HG02981 (cell line): ENCODE measurements at regions not wholly inside any gene's neighbourhood (a gene's known extent, or its start where the extent isn't known, plus 50 kb on each side); places are given as distances from the start of the nearest gene placed in this dataset.

Source experiments
- ATAC-seq: cut with Tn5 transposase; IDR thresholded peaks from one replicate; pipeline ENCODE4 v1.9.1; 2021; ENCODE audit warnings: mild to moderate bottlenecking, moderate library complexity; ENCODE audit not compliant: unreplicated experiment

DNA sequence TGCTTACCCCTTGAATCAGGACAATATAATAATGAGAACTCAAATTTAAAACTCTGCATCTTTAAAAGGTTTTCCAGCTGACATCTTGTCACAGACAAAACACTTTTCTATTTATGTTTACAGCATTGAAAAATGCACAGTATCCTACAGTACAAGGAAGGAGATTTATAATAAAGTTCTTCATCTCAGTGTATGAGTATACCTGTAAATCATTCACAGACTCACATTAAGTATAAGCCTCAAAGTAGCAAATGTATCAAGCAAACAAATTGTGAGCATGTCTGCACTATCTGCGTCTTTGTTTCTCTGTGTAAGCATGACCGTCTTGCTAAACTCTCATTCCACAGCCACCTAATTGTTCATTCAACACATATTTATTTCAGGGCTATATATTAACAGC lies 52.8 kb downstream of the PPP1R2C start:
- no peak for ATAC-seq

DNA sequence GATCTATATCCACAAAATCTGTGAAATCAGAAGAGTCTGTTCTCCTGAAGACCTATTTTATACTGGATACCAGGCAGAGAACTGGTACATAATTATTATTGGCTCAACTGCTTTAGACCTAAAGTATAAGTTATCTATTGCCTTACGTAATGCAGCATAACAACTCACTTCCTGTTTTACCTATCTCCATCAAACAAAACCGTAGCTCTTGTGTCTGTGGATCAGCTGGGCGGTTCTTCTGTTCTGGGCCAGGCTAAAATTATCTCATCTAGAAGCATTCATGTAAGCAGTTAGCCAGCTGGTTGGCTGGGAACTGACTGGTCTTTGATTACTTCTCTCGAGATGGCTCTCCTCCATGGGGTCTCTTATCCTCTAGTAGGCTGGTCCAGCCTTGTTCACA lies 57.8 kb downstream of the PPP1R2C start:
- ATAC-seq: peak; percentile 60

DNA sequence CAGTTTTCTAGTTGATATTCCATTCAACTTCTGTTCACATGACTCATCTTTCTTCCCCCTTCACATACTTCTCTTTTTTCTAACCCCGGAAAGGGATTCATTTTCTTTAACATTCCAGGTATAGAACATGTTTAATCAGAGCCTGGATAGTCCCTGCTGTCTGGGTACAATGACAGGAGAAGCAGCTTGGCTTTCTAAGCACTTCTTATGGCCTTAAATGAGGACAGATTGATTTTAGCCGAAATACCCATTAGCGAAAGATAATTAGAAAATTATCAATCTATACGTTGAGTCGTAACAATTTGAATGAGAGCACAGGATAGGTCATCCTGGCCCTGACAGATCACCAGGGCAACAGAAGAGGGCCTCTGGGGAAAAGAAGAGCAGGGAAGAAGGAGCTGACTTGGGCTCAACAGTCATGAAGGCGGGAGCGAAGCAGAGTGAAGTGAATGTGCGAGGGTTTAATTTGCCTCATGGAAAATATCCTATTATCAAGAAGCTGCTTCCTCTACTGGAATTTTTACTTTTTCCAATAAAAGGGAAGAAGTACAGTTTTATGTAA lies 62.2 kb downstream of the PPP1R2C start:
- ATAC-seq: no peak

DNA sequence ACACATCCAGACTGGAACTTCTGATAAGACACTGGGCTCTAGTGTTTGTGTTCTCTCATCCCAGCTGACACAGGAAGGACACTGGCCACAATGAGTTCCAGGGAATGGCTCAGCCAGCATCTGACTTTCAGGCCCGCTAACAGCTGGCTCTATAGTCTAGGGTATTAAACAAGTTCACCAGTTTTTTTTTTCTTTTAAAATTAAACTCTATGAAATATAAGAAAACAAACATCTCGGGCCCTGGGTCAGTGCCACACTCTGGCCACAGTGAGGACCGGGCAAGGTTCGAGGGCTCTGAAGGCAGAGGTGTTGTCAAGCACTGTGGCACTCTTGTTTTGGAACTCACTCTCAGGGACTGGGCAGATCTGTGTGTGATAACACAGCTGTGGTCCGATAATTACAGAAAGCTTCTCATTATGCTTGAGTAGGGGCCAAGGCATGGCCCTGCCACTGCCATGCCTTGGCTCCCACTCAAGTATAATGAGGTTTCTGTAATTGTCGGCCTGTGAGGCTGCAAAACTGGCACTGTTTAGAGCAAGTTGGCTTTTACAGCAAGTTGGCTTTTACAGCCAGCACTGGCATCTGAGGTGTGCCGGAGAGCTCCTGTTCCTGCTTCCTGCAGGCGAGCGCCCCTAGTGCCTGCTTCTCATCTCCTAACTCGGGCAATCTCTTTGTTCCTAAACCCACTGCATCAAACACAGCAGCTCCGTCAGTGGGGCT lies 62.8 kb downstream of the PPP1R2C start:
- ATAC-seq: no peak

DNA sequence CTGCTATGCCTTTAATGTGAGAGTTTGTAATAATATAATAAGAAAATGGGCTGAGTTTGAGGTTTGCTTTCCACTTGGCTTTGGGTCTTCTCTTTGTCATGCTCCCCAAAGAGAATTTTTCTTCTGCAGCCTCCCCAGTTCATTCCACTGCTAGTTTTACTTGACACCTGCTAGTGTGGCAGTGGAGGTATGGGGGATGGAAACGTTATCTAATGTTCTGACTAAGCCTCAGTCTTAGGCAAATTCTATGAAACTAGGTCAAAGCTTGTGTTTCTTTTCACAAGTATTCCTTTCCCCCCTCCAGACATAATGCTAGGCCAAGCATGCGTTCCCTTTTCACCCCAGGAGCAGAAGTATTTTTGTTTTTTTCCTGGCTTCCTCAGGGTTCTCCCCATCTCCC lies 67.5 kb downstream of the PPP1R2C start:
- no peak for ATAC-seq

DNA sequence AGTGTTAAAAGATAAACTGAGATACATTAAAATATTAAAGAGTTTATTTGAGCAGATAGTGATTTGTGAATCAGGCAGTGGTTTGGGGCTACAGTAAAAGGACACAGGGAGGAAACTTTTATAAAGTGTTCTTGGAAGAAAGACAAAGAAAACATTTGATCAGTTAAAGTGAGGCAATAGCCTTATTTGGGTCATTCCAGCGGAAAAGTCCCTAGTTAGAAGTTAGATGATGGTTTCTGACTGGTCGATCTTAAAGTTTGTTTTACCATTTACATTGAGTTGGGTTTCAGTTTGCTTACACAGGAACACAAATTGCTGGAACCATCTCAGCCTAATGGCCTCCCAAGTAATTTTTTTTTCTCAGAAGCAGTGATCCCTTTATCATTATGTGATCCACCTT lies 69.7 kb downstream of the PPP1R2C start:
- ATAC-seq: no peak

DNA sequence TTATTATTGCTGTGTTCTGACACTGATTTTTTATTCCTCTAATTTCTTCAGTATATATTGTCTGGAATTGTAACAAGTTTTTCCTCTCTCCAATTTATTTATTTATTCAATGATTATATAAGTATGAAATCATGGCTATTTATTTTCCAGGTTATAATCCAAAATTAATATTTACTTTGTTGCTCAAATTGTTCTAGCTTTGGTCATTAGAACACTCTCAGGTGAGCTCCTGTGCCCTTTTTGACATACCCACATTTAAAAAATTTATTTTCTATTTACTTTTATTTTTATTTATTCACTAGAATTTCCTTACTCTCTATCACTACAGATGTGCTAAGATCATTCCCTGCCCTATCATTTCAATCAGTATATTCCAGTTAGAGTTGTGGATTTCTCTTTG lies 70.2 kb downstream of the PPP1R2C start:
- no peak for ATAC-seq

DNA sequence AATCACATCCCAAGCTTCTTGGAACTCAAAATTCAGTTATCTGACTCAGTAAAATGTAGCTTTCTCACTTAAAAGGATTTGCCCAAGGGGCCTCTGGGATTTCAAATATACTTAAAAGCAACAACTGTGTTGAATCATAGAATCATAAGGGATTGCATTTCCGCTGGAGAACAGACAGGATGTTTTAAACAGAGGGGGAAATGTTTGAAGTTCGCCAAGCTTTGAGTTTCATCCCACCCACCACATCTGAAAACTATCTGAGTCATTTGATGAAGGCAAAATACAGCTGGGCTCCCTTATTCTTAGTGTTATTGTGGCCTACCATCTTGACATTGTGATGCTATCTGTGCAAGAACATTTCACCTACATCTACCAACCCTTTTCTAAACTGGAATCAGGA lies 73.5 kb downstream of the PPP1R2C start:
- ATAC-seq: no peak

DNA sequence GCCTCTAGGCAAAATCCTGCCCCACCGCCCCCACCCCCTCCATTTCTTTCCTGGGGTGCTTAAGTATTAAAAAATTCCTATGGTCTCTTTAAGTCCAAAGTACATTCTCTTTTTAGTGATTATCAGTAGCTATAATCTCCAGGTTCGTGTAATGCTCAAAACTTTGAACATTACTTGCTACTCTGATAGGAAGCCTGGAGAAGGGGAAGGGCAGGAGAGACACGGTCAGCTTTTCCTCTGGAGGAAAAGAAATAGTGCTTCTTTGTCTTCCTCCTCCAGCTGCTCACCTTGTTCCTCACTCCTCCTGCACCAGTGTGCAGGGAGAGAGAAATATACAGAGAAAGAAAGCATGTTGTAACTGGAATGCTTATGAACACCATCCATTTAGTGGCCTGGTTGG lies 80.4 kb downstream of the PPP1R2C start:
- no peak for ATAC-seq

DNA sequence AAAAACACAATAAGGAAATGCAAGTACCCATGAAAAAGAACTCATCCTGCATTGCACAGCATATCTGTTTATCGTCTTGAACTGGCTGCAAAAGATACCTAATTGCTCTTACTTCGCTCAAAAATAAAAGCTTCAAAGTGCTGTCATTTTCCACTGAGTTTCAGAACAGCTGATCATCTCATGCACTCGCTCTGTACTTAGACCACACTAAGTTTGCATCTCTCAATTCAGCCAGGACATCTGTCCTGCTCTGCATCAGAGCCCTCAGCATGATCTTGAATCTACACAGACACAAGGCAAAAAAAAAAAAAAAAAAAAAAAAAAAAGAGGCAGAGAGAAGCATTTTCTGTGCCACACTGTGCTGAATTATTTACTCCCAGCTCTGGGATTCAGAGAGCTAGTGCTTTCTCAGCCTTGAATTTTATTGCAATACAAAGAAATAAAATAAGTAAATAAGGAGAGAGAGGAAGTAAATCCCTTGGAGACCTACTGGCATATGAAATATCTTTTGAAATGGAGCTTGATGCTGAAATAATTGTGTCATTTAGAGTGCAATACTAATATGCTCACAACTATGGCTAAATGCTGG lies 81.3 kb downstream of the PPP1R2C start:
- ATAC-seq: no peak

DNA sequence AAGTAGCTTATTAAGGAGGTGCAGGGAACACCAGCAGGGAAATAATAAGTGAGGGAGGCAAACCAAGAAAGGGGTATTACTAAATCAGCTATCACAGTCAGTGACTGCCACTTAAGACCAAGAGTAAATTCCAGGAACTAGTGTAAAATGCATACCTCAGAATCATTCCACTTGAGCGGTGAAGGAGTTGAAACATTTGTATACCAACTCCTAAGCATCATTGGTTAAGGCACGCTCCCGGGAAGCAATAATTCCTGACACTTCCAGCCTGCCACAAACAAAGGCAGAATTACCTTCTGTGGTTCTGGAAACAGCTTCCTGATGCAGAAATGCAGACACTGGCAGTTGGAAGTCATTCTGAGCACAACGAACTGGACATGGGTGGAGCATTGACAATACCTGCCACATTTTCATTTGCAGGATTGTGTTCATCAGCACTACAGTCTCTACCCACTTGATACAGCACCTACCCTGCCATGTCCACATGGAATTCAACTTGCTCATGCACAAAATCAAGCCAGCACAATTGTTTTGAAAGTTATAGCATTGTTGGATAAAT lies 82.1 kb downstream of the PPP1R2C start:
- no peak for ATAC-seq

DNA sequence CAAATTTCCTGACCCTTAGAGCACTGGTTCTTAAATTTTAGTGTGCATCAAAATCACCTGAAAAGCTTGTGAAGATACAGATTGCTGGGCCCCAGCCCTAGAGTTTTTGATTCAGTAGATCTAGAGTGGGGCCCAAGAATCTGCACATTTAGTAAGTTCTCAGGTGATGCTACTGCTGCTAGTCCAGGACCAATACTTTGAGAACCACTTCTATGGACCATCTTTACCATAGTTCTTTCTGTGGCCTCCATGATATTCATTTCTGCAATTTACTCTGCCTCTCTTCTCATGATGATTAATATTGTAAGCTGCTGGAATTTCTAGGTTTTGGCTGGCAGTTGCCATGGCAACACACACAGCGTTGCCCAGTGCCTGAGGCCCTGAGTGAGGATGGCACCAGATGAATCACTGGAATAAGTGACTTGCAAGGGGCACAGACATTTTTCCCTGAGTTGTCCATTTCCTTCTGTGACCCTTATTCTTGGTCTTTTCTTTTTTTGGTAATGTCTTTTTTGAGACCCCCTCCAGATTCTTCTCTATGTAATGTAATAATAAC lies 83.6 kb downstream of the PPP1R2C start:
- no peak for ATAC-seq

DNA sequence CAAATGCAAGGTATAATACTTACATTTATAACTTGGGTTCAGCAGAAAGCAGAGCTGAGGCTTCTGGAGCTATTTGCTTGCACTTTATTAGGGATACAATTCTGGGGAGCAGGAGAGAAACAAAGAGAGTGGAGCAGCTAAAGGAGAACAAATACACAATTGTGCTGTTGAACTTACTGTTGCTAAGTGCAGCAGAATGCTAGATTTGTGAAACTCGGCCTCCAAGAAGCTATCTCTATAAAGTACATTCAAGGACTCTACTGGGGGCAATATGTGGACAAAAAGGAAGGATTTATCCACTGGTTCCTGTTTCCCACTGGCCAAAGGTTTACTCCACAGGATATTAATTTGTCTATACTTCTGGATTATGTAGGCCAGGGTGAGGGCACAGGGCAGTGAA lies 86.8 kb downstream of the PPP1R2C start:
- no peak for ATAC-seq

DNA sequence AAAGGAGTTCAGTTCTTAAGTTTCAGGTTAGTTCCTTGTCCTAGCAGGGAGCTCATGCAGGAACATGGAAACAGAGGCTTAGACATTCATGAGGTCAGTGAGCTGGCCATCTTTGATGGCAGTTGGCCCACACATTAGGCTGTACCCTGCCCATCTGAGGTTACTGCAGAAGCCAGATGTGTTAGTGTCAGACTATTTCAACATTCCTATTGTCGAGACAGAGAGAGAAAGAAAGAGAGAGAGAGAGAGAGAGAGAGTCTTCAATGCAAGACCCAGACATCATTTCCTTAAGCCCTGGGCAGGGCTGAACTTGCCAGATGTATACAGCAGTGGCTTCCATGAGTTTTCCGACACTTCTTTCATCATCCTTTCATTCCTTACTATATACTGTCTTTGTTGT lies 91.3 kb downstream of the PPP1R2C start:
- ATAC-seq: no peak

DNA sequence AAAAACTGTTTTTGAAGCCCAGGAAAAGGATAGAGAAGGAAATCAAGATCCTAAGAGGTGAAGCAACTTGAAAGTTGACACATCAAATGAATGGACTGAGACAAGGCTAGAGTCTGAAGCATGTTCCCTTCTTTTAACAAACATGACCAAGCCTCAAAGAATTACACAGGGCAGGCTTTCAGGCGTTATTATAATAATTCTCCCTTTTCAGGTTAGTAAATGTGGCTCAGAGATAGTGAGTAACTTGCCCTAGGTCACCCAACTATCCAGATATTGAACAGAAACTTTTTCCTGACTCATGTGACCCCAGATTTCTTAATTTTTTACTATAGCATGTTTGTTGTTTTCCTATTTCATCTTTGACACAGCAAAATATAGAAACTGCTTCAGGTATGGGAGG lies 91.7 kb downstream of the PPP1R2C start:
- no peak for ATAC-seq

DNA sequence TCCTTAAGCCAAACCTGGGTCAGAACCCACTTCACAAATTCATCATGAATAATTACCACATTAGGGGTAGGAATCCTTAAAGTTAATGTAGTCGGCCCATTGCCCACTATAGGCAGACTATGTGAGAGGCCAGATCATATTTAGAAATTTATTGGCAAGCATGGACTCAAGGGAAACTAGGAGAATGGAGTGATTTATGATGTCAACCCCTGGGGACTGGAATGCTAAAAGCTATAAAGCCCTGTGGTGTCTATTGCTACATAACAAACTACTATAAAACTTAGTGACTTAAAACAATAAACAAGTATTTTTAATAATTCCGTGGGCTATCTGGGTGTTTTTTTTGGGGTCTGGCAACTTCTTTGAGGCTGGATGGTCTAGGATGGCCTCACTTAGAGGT lies 93.9 kb downstream of the PPP1R2C start:
- no peak for ATAC-seq

DNA sequence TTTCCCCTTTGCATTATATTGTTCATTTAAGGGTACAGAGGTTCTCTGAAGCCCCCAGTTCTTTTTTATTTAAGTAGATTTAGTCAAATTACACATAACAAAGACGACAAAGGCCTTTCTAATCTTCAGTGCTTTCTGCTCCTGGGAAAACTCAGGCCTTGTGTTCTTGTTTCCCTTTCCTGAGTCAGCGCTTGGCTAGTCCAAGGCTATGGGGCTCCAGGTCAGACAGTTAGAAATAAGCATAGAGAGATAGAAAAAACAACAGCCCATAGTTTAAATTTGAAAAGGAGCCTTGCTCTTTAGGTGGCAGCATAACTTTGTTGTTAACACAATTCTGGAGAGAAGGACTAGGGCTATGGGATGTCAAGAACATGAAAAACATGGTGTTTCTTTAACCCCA lies 97.3 kb downstream of the PPP1R2C start:
- no peak for ATAC-seq

DNA sequence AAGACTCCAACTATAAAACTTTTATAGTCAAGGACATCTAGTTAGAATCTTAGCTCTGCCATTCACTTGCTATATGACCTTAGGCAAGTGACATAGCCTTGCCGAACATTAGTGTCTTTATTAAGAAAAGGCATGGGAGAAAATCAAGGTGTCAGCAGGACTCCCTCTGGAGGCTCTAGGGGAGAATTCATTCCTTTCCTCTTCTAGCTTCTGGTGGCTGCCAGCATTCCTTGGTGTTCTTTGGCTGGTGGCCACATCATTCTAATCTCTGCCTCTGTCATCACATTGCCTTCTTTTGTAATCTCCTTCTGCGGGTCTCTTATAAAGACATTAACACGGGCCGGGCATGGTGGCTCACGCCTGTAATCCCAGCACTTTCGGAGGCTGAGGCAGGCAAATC lies 99.8 kb downstream of the PPP1R2C start:
- no peak for ATAC-seq

DNA sequence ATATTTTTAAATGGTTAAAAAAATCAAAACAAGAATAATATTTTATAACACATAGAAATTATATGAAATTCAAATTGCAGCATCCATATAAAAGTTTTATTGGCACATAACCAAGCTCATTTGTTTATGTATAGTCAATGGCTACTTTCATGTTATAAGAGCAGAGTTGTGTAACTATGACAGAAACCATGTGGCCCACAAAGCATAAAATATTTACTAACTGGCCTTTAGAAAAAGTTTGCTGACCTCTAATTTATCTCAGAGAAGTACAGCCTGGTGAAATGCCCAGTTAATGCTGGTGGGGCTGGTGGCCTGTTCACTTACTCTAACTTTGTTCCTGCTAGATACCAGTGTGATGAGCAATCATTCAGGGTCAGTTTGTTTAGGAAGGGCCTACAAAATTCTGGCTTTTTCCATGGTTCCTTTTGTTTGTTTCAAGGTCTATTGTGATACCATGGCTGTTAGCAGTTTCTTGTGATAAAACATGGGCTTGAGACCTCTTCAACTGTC lies 104.6 kb downstream of the PPP1R2C start:
- no peak for ATAC-seq

DNA sequence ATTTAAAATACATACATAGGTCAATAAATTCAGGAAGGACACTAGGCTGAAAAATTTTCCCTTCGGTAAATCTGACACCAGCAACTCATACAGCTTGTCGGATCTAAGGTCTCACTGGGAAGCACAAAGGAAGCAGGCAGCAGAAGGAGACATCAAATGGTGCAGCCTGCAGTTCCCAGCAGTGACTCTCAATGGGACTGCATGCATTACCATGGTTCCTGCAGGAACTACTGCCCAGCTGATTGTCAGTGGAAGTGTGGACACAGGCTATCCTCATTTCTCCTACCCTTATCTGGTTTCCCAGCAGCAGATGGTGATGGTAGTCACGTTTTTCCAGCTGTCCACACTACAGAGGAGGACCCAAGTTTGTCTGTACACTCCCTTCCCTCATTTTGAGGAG lies 113.3 kb downstream of the PPP1R2C start:
- no peak for ATAC-seq

DNA sequence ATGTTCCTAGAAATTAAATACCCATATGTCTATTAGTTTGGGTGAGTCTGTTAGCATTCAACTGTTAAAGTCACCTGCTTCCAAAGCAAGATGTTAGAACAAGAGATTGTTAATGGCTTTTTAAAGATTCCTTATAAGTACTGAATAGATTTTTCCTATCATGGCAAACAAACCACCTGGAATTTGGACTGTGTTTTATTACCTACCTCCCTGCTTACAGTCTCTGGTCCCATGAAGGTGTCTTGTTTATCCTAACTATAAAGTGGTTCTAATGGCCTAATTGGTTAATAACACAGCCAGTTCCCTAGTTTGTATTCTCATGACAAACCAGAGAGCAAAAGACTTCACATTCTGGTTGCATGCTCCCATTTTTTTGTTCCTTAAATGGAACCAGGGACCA lies 149.5 kb downstream of the PPP1R2C start:
- ATAC-seq: no peak

DNA sequence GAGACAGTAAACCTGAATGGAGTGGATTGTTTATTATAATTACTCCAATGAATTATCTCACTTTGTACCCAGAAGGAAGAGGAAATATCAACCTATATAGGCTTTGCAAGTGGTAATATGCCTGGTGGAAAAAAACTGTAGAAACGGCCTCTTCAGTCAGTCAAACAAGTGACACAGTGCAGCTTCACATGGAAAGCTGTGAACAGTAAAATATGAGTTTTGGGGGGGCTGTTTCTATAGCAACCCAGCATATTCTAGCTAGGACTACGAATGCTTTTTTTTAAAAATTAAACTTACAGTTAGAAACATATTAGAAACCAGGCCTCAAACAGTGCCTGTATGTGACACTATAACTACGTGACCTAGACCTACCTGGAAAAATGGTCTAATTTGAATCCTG lies 150.1 kb downstream of the PPP1R2C start:
- ATAC-seq: no peak
